SK-N-SH (cell line): ENCODE measurements at regions not wholly inside any gene's neighbourhood (a gene's known extent, or its start where the extent isn't known, plus 50 kb on each side); places are given as distances from the start of the nearest gene placed in this dataset.

Source experiments
- CHD2 ChIP-seq: fragments of 150-350 bp; IDR thresholded peaks from 2 replicates; pipeline ENCODE4 v1.6.1; 2018; ENCODE audit warnings: low read length; ENCODE audit not compliant: partially characterized antibody
- CTCF ChIP-seq: fragments of 200-600 bp; sonication (generic); IDR thresholded peaks from 2 replicates; pipeline ENCODE4 v1.6.1; 2017; ENCODE audit warnings: antibody characterized with exemption, mild to moderate bottlenecking, moderate library complexity
- EP300 ChIP-seq, 2 experiments: IDR thresholded peaks; 2 replicates each; pipeline versions ENCODE4 v1.4.0 to v1.6.1; 2012; ENCODE audit warnings: borderline replicate concordance in 1 of 2, low read depth in 1 of 2, low read length in 1 of 2
- FOSL2 ChIP-seq: IDR thresholded peaks from 2 replicates; pipeline ENCODE4 v1.4.0; 2012; ENCODE audit warnings: low read depth, mild to moderate bottlenecking, moderate library complexity, borderline replicate concordance
- IRF3 ChIP-seq: fragments of 150-350 bp; IDR thresholded peaks from 2 replicates; pipeline ENCODE4 v1.6.1; 2016; ENCODE audit warnings: mild to moderate bottlenecking, low read depth, low read length
- JUND ChIP-seq: IDR thresholded peaks from 2 replicates; pipeline ENCODE4 v1.4.0; 2012
- POLR2AphosphoS5 ChIP-seq: IDR thresholded peaks from 2 replicates; pipeline ENCODE4 v1.6.1; 2012; ENCODE audit warnings: low read depth, low read length
- RFX5 ChIP-seq: IDR thresholded peaks from 2 replicates; pipeline ENCODE4 v1.6.1; 2012; ENCODE audit warnings: mild to moderate bottlenecking, improper control_type of control experiment, low read length
- USF1 ChIP-seq: IDR thresholded peaks from 2 replicates; pipeline ENCODE4 v1.4.0; 2012; ENCODE audit warnings: low read depth, borderline replicate concordance

GRCh38 chr3:127141921-127142730, 50.8 kb upstream of the PRR23E start:
- peak in 1 of 2 experiments; percentile 99; a peak in 2 of 4 replicates for TF ChIP-seq EP300 (IDR thresholded peaks at IDR 0.05; ENCODE audit: borderline replicate concordance in 1 of 2, low read depth in 1 of 2, low read length in 1 of 2)
- no peak for TF ChIP-seq IRF3
- no peak for TF ChIP-seq CTCF
- no peak for TF ChIP-seq USF1
- TF ChIP-seq POLR2AphosphoS5: peak; percentile 56
- no peak for TF ChIP-seq RFX5
- TF ChIP-seq FOSL2: no peak
- peak; percentile 82 for TF ChIP-seq CHD2
- no peak for TF ChIP-seq JUND
